ENCODE measurements at regions not wholly inside any gene's neighbourhood (a gene's known extent, or its start where the extent isn't known, plus 50 kb on each side); places are given as distances from the start of the nearest gene placed in this dataset.
"Not testable (repeated sequence)": the region's sequence is repeated elsewhere in the genome, so short reads cannot be mapped to it uniquely, and the experiment has no call there.

DNA sequence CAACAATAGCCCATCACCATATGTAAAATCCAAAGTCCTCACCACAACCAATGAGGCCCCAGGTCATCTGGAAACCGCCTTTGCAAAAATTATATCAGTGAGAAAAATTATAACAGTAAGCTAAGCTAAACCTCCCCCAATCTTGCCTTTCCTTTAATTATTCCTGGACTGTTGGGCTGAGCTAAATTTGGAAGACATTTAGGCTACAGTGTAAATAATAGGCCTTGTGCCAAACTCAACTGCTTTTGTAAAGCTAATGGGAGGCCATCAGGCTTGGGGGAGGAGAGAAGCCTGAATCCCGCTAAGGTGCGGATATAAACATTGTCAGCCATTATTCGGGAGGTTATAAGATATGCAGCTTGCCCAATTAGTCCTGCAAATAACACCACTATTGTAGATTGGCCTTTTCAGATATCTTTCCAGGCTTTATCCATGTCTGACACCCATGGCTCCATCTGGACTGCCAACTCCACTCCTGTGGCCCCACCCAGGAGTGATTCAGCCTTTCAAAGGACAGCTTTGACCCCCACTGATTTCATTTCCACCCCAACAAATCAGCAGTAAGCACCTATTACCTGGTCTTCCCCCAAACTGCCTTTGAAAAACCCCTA lies 53.0 kb upstream of the CA12 start:
- DNase-seq (ENCODE audit: low read depth in 4 of 4, low spot score in 1 of 4): no peak

DNA sequence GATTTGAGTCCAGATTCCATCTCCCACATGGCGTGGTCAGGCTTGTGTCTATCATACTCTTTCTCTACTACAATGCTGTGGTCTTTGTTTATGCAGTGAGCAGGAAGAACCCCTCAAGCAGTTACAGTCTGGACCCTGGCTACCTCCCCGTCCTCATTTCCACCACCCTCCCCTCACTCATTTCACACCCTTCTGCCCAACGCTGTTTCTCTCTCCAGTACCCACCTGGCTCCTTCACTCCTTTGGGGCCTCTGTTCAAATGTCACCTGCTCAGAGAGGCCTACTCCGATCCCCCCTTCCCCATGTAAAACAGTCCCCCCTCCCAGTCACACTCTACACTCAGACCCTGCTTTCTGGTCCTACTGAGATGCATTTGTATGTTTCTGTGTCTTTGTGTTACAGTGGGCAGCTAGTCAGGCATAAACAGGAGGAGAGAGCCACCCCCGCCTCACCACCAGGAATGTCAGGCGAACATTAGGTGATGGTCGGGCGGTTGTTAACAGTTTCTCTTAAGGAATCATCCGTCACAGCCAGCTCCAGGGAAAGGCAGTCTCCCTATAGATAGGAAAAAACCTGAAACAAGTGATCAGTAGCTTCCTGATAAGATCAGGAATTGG lies 53.7 kb upstream of the CA12 start:
- DNase-seq (ENCODE audit: low read depth in 4 of 4, low spot score in 1 of 4): no peak

DNA sequence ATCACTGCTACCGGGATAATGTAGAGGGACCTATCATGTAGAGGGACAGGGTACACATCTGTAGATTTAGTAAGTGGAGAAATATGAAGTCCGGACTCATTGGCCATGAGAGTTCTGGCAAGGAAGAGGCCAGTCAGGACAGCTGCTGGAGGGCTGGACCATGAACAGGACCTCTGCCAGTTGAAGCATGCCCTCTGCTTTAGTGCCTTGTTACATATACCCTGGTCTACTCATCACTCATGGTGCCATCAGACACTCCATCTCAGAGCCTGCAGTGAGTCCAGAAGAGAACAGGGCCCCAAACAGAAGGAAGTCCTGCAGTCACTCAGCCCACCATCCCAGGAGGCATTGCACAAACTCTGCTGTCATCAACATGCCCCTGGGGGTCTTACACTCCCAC lies 54.7 kb upstream of the CA12 start:
- no peak for DNase-seq (ENCODE audit: low read depth in 4 of 4, low spot score in 1 of 4)

DNA sequence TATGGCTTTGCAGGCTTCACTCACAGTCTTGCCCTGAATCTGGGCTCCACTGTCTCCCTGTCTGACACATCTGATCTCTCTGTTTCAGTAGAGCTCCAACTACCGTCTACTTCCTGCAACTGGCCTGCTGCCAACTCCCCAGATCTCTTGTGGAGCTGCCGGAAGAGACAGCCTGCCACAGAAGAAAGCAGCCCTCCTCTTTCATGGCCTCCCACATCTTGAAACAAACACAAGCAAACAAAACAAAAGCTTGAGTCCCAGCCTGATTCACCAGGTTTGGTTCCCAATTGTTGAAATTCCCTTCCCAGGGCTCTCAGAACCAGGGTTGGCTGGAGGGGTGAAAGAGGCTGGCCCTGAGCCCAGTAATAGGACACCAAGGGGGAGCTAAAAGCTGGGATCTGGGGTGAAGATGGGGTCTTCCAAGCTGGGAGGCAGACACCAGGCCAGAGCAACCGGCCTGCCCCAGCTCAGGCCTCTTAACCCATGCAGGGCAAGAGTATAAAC lies 55.3 kb upstream of the CA12 start:
- DNase-seq (ENCODE audit: low read depth in 4 of 4, low spot score in 1 of 4): peak; percentile 16 to 56 (median 43)

DNA sequence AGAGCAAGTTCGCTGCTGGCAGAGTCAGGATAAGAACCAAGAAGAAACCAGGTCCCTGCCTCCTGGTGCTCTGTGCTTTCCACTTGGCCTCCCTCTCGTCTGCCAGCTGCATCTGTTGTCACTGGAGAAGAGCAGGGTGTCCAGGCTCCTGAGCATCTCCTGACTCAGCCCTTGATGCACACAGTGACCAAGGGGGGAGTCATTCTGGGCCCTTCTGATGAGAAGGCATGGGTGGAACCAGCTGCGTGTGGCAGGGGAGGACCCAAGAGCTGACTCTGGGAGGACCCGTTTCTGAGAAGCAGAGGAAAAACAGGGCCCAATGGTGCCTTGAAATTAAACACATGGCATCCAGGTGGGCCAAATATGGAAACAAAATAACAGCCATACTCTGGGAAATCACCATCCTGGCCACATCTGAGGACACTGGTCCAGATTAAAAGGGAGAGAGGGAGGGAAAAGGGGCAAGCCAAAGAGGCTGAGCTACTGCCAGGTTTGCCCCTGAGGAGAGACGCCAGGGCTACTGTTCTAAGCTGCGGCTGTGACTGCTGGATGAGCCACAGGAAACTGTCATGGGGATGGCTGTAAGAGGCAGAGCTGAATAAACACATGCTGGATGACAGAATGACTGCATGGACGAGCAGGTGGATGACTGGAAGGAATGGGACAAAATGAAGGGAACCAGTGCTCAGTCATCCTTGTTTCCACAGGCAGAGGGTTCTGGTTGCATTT lies 58.1 kb upstream of the CA12 start:
- DNase-seq (ENCODE audit: low read depth in 4 of 4, low spot score in 1 of 4): no peak

DNA sequence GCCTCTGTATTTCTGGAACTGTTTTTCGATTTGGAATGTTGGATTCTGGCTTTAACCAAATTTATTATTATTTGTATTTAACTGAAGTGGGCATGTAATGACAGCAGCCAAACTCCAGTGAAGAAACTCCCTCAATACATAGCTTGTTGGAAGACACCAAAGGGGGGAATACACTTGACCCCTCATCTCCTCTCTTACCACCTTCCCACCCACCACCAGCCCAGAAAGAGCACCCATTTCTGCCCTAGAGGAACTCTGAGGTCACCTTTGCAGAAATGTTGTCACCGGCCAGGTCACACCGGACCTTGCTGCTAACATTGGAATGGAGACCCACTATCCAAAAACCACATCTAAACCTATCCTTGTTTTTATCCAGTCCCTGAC lies 58.6 kb upstream of the CA12 start:
- DNase-seq (ENCODE audit: low read depth in 4 of 4, low spot score in 1 of 4): no peak

DNA sequence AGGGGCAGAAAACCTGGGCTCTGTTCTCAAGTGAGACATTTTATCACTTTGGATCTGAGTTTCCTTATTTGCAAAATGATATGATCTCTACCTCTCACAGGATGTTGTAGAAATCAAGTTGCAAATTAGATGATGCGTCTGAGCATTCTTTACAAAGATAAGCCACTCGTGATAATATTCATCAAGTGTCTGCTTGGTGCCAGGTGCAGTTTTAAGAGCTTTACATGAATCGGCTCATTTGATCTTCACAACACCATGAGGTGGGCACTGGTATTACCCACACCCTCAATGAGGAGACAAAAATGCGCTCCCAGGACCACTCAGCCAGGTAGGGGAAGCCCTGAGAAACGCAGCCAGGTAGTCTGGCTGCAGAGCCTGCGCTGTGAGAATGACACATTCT lies 59.1 kb upstream of the CA12 start:
- no peak for DNase-seq (ENCODE audit: low read depth in 4 of 4, low spot score in 1 of 4)

DNA sequence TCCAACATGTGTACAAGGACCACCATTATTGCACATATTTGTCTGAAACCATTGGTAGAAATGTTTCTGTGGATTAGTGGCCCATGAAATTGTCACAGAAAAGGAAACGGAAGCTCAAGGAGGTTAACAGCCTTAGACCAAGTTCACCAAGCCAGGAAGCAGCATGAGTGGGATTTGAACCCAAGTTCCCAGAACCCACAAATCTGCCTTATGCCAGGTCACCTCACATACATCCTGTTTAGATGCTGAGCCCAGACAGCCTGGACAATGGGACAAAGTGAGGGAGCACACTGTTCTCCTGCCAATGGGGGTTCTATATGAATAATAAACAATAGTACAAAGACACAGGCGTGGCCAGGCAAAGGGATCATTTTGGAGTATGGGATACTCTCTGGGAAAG lies 59.6 kb upstream of the CA12 start:
- DNase-seq (ENCODE audit: low read depth in 4 of 4, low spot score in 1 of 4): no peak

DNA sequence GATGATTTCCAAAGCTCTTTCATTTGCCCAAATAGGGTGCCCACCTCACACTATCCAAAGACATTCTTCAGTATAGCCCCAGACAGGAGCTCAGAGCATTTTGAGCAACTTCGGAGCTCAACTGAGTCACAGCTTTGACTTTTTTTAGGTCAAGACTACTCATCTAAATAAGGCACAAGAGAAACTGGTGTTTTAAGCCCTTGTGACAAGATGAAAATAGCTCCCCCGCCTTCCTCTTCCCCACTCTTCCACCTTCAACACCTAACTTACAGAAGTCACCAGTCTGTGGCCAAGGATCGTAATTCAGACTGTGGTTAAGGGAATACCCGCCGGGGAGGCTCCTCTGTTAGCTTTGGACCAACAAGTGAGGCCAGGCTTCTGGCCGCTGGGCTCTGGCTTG lies 60.4 kb upstream of the CA12 start:
- no peak for DNase-seq (ENCODE audit: low read depth in 4 of 4, low spot score in 1 of 4)

DNA sequence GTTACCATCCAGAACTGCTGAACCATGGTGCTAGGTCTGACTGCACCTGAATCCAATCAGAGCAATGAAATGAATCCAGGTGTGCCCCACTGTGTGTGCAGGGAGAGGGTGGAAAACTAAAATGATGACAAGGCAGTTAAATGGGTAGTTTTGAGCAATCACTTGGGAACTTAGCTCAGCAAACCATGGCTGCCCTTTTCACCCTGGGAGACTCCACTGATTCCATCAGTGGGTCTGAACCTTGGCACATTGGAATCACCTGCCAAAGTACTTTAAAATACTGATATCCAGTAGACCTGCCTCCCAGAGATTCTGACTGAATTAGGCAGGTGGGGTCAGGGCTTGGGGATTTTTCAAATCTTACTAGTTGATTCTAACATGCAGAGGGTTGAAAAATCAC lies 59.8 kb upstream of the USP3 start:
- DNase-seq (ENCODE audit: low read depth in 4 of 4, low spot score in 1 of 4): no peak

DNA sequence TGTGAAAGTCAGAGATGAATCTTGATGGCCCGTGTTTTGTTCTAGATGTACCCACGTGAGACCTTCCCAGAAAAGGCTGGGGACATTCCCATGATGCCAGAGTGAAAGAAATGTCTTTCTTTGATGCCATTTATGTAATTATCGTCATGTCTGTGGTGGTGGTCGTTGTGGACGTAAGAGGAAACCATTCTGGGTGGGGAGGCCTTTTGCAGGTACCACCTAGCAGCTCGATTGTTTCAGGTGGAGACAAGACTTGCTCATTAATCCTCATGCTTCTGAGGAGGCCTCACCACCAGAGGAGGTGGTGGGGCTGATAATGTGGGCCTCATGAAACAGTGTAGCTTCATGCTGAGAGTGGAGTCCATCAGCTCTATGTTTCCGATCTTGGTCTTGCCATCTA lies 58.1 kb upstream of the USP3 start:
- no peak for DNase-seq (ENCODE audit: low read depth in 4 of 4, low spot score in 1 of 4)

DNA sequence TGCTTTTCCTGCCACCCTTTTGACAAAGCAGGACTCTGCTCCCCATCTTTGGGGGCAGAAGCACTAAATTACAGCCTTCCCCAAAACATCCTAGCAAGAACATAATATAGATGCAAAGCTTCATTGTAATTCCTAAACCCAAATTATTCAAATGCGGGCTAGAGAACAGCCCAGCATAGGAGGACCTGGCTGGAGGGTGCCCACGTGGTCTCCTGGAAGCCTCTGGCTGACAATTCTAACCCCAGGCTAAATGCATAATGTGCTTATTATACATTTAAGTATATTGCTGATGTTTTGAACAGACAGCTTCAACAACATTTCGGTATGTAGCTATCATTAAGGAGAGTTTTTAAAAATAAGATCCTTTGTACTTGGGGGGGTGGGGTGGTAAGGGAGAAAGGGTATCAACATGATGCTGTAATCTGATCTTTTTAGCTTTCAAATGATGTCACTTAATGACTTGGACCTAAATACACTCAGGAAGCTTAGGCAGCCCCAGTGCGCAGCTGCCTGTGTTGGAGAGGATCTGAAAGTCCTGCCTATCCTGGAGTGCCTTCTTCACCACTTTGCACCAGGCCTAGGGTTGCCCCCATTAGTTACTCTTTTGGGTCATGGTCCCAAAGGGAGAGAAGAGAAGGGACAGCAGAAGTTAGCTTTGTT lies 57.2 kb upstream of the USP3 start:
- DNase-seq (ENCODE audit: low read depth in 4 of 4, low spot score in 1 of 4): no peak

DNA sequence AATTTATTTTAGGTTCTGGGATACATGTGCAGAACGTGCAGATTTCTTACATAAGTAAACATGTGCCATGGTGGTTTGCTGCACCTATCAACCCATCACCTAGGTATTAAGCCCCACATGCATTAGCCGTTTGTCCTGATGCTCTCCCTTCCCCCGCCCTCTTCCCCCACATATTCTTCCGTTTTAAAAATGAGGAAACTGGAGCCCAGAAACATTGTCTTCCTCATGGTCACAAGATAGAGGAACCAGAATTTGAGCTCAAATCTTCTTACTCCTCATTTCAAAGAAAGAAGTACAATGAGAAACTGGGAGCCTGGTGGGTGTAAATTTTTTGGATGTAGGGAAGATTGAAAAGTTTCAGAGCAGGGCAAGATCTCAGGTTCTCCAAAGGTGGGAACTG lies 56.1 kb upstream of the USP3 start:
- DNase-seq (ENCODE audit: low read depth in 4 of 4, low spot score in 1 of 4): no peak

DNA sequence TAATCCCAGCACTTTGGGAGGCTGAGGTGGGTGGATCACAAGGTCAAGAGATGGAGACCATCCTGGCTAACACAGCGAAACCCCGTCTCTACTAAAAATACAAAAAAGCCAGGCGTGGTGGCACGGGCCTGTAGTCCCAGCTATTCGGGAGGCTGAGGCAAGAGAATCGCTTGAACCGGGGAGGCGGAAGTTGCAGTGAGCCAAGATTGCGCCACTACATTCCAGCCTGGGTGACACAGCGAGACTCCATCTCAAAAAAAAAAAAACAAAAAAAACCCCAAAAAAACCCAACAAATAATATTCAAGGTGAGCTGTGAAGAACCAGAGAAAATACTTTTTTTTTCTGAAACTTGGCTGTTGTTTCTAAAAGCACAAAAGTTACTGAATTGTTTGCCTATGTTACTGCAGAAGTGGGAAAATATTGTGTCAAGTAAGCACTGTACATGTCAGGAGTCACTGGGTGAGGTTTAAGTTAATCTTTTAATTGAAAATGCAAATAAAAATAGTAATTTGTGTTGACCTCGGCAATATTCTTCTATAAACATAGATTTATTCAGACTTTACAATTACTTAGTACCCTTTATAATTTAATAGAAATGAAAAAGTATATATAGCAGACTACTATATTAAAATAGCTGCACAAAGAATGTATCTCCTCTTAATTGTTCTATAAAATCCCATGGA lies 55.4 kb upstream of the USP3 start:
- not testable (repeated sequence) for DNase-seq (ENCODE audit: low read depth in 4 of 4, low spot score in 1 of 4)

DNA sequence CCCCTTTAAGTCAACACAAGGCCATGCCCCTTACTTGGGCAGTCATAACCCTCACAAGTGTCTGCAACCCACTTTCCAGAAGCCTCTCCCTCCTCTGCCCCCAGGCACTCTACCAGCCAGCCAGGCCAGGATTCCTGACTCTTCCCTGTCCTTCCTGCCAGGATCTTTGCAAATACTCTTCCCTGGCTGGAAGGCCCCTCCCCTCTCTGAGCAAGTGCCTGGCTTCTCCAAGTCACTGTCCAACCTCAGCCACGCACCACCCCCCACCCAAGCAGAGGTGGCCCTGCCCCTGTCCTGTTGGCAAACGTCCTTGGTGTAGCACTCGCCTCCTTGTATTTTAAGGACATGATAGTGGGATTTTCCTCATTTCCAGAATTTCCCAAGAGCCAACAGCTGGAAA lies 54.7 kb upstream of the USP3 start:
- DNase-seq (ENCODE audit: low read depth in 4 of 4, low spot score in 1 of 4): no peak

DNA sequence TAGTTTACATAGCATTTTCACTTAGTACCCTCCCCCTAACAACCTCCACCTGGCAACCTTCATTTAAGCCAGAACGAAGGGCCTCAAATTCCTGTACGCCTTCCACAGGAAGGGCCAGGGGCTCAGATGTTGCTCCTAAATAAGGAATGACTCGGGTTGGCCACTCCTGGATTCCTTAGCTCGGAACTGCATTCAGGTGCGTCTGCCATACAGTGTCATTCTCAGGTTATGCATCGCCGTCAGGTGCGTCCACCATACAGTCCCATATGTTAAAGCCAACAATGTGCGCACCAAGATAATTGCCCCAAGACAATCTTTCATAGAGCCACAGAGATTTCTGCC lies 53.5 kb upstream of the USP3 start:
- no peak for DNase-seq (ENCODE audit: low read depth in 4 of 4, low spot score in 1 of 4)

DNA sequence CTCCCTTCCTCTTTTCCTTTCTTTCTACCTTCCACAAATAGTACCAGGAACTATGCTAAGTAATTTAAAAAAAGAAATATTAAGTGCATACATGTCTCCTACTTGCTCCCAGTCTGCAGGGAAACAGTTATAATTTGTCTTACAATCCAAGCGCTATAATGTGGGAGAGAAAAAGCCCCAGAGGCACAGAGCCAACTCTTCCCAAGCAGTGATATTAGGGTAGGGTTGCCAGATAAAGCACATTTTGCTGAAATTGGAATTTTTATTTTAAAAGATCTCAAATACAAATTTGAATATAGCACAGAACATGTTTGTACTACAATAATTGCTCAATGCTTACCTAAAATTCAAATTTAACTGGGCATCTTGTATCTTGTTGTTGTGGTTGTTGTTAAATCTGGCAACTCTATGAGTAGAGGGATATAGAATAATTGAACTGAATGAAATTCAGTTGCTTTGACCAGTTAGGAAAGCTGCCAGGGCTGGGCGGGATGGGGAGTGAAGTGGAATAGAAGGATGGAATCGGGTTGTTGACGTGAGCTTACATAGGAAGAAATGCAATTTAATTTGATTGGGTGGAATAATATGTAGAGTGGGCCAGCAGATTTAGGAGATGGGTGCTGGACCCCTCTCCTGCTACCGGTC lies 52.6 kb upstream of the USP3 start:
- DNase-seq (ENCODE audit: low read depth in 4 of 4, low spot score in 1 of 4): no peak

DNA sequence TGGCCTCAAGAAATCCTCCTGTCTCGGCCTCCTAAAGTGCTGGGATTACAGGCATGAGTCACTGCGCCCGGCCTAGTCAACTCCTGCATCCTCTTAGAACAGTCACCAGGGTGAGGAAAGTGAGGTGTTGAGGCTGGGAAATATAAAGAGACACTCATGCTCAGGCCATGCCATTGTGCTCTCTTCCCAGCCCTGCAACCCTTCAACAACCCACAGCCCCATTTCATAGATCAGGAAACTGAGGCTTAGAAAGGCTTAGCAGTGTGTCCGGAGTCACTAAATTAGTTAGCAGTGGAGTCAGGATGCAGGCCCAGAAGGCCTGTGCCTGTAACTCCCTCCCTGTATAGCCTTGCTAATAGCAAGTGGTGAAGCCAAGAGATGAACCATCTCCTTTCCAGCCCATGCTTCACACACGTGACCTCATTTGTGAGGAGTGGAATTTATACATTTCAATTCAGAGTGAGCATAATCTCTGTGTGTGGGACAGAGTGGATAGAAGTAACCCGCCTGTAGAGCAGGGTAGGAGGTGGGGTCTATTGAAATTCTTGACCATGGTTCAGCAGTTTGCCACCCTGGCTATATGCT lies 51.7 kb upstream of the USP3 start:
- DNase-seq (ENCODE audit: low read depth in 4 of 4, low spot score in 1 of 4): no peak

DNA sequence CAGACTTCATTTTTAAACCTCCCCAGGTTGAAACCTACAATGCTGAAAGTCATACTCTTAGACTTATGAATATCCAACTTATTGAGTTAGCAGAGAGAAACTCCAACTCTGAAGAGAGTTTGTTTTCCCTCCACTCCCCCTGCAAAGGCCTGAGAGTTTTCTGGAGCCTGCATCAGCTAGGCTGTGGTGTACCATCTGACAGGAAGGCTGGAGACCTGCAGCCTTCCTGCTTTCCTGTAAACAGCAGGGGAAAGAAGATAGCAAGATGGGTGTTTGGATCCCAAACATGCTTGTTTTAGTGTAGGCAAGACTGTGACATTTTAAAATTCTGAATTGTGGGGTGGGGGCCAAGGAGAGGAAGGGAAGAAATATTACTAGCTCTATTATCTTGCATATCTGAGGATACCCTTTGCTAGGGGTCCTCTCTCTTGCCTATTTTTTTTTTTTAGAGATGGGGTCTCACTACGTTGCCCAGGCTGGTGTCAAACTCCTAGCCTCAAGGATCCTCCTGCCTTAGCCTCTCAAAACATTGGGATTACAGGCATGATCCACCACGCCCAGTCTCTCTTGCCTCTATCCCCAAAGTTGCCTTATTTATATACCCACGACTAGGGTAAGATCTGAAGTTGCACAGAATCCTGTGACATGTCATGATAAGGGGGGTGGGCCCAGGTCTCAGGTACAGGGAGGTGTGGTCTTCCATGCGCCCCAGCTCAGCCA lies 51.0 kb upstream of the USP3 start:
- DNase-seq (ENCODE audit: low read depth in 4 of 4, low spot score in 1 of 4): no peak
